COLO668 (cell line): ENCODE measurements at regions not wholly inside any gene's neighbourhood (a gene's known extent, or its start where the extent isn't known, plus 50 kb on each side); places are given as distances from the start of the nearest gene placed in this dataset.

Experiments
- DNase-seq: peaks from one replicate; lab custom pipeline; 2025; ENCODE audit not compliant: unreplicated experiment; lab: John Stamatoyannopoulos, UW

GRCh38 chr4:13316354-13316753, 167.8 kb downstream of the RAB28 start:
- DNase-seq = no peak

- no peak for DNase-seq
Observed at GRCh38 chr4:13313856-13314255, 170.3 kb downstream of the RAB28 start.

DNA sequence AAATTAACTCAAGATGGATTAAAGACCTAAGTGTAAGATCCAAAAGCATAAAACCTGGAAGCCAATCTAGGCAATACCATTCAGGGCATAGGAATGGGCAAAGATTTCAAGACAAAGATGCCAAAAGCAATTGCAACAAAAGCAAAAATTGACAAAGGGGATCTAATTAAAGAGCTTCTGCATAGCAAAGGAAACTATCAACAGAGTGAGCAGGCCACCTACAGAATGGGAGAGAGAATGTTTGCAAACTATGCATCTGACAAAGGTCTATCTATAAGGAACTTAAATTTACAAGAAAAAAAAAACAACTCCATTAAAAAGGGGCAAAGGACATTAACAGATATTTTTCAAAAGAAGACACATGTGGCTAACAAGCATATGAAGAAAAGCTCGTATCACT, 171.9 kb downstream of the RAB28 start:
- no peak for DNase-seq

DNA sequence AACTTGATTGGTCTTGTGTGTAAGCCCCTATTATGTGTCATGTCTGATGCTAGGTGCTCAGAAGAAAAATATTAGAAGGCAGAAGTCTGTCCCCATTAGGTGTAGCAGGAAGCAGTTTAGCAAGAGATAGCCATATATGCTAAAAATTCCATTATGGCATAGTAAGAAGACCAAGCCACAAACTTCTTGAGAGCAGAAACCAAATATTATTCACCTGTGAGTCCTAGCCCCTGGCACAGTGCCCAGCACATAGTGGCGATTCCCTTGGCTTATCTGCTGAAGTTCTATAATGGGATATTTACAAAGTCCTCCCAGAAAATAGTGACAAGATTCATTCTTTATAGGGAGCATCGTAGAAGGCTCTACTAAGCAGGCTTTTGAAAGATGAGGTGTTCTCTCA, 174.4 kb downstream of the RAB28 start:
- DNase-seq = peak; percentile 21

GRCh38 chr4:13306356-13306755, 177.8 kb downstream of the RAB28 start:
- DNase-seq = no peak

DNA sequence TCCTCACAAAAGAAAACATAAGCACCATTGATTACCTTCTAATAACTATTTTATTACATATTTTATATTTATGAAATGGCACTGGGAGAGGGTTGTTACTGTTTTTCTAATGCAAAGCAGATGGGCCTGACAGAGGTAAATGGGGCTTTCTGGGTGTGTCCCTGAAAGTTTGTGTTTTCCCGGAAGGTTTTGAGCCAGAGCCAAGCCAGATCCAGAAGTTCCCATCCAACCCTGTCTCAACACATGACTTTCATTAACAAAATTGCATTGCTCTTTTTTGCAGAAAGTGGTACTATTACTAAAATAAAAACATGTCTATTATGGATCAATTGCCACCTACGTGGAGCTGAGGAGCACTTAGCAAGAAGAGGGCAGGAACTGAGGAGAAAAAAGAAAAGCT, 181.3 kb downstream of the RAB28 start:
- DNase-seq = no peak

GRCh38 chr4:13299343-13299742, 184.8 kb downstream of the RAB28 start:
- DNase-seq = no peak

DNA sequence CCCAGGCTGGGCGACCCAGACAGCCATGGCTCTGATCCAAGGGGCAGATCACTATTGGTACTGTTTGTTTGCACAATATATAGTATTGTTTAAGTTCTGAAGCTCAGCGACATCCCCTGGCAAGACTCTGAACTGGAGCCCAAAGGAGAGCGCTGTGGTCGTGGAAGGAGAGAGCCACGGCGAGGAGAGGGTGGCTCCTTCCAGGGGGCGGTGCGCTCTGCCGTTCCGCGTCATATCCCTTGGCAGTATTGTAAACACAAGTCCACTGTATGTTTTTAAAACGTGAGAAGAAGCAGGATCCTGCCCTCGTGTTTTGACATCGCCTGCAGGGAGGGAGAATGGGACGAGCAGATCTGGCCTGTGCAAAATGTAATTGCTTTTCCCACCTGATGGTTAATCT, 185.5 kb downstream of the RAB28 start:
- DNase-seq = no peak

DNA sequence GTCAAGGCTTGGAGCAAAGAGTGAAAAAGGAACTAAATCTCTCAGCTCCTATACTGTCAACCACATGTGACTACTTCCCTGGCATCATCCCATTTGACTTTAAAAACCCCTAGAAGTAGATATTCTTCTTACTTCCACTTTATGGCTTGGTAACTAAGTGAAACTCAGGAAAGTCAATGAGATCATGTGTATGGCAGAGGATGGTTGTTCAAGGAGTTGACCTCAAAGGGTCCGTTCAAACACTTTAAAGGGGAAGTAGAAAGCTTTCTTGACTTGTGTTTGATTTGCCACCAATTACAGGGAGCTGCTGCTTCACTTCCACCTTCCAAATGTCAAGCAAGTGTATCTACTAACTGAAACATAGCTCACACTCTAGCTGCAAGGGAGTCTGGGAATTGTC, 187.2 kb downstream of the RAB28 start:
- no peak for DNase-seq

- DNase-seq = no peak
Observed at GRCh38 chr4:13294961-13295605, 189.1 kb downstream of the RAB28 start.

- no peak for DNase-seq
Observed at GRCh38 chr4:13292372-13292771, 191.8 kb downstream of the RAB28 start.

DNA sequence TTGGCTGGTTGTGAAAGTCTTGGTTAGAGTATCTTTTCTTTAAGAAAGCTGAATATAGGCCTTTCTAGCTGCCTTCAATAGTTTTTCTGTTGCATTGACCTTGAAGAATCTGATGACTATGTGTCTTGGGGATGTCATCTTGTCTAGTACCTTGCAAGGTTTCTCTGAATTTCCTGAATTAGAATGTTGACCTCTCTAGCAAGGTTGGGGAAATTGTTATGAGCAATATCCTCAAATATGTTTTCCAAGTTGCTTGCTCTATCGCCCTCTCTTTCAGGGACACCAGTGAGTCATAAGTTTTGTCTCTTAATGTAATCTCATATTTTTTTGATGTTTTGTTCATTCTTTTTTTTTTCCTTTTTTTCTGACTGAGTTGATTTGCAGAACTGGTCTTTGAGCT, 194.7 kb downstream of the RAB28 start:
- DNase-seq = no peak

- no peak for DNase-seq
Observed at GRCh38 chr4:13285336-13285735, 198.8 kb downstream of the RAB28 start.

- DNase-seq = no peak
Observed at GRCh38 chr4:13284932-13285331, 199.2 kb downstream of the RAB28 start.

DNA sequence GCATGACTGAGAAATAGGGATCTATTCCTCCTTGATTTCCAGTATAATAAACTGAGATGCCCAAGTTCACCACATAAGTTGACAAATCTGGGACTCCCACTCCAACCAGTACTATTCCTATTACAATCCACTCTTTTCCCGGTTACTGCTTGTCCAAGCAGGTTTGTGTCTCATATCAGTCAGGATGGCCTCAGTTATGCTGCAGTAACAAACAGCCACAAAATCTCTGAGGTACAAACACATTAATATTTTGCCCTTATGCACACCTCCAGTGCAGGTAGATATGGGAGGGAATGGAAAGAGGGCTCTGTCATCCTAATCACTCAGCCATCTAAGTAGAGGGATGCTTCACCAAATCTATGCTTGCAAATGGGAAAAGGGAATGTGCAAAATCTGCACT, 207.8 kb downstream of the RAB28 start:
- no peak for DNase-seq

DNA sequence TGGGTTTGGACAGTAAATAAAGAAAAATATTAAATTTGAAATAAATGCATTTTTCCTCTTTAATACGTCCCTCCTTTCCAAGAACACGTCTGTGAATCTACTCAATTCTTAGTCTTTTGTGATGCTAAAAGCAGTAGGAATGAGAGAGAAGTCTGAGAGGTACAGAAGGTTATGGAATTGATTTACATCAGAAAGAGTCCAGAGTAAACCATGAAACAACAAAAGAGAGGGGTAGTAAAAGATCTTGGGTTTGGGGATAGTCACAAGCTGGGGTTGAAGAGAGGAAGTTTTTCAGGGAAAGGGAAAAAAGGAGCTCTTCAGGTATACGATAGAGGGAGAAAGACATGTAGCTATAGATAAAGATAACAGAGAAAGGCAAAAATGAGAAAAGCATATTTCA, 215.4 kb downstream of the RAB28 start:
- no peak for DNase-seq

GRCh38 chr4:13268165-13268564, 216.0 kb downstream of the RAB28 start:
- no peak for DNase-seq

DNA sequence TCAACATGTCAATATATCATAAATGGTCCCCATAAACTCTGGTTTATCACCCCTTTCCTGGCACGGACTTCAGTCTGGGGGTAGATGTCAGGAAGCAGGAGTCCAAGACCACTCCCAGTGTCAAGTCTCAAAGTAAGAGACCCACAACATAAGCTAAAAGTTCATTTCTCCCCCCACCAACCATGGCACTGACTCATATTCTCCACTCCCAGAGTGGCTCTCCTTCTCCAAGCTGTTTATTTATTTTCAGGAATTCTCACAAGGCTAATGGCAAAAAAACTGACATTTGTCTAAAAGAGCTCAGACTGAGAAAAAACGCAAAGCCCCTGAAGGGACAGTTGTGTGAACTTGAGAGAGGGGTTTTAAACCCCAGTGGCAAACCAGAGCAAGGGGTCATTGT, 217.0 kb downstream of the RAB28 start:
- DNase-seq = no peak

DNA sequence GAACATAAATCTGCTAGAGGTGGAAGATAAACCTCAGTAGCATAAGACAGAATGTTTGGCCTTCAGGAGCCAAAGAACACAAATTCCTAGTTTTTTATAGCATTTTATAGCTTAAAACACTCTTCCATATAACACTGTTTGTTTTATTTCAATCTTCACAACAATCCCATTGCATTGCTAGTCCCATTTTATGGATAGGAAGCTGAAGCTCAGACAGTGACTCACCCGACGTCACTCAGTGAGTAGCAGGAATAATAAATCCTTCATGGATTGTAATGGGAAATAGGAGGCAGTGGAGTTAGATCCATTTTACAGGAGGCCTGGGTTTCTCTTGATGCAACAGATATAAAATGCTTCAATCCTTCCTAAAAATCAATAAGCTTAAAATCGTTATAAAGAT, 217.5 kb downstream of the RAB28 start:
- no peak for DNase-seq

DNA sequence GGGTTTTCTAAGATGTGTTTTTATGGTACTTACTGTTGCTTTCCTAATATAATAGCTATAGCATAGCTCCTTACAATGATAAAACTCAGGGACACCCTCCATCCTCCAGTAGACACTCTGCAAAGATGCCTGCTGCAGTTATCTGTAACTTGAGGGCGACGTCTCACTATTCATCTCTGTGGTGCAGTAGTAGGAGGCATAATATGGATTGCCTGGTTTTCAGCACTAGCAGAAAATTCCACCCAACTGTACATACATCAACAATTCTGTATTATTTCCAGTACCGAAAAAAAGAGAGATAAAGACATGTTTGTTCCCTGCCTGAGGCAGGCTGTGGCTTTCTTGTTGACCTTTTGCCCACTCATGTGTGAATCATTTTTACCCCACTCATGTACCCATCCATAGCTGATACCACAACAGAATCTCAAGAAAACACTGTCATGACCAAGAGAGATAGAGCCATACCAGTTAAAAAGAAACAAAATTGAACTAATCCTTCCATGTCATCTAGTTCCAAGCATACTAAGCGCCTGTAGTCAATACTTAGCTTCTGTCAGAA, 220.1 kb downstream of the RAB28 start:
- no peak for DNase-seq

GRCh38 chr4:13262816-13263215, 221.3 kb downstream of the RAB28 start:
- DNase-seq = no peak

DNA sequence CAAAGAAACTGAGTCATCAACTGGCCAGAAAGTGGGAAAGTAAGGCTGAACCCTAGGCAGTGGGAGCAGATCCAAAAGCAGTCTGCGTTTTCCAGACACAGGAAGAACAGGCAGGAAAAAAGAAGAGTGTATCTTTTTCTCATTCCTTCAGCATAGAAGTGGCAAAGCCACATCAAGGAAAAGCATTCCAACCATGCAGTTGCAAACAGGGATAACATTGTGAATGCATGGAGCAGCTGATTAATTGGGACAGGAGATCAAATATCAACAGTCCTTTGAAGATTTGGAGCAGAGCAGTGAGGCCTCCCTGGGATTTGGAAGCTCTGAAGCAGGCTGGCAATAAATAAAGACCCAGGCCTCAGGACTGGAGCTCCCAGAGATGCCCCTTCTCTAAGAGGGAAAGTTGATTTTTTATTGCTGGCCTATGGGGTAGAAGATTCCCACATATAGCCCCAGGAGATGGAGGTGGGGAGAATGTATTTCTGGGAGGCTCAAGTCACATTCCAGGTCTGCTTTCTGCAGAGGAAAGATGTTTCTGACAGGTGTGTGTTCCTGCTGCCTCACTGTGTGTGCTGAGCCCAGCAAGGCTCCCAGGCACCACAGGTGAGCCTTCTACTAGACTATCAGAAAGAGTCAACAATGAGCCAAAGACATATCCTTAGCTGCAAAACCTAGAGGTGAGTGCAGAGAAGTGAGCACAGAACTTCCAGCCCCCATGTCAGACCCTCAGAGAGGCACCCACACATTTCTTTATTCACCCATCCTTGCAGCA, 222.5 kb downstream of the RAB28 start:
- no peak for DNase-seq

GRCh38 chr4:13260513-13260912, 223.6 kb downstream of the RAB28 start:
- no peak for DNase-seq
